ENCODE measurements at regions not wholly inside any gene's neighbourhood (a gene's known extent, or its start where the extent isn't known, plus 50 kb on each side); places are given as distances from the start of the nearest gene placed in this dataset.

- TF ChIP-seq CHD4 (IDR thresholded peaks at IDR 0.05; ENCODE audit: borderline replicate concordance) (no peak), EP300 (IDR thresholded peaks at IDR 0.05) (no peak), CTCF (IDR thresholded peaks at IDR 0.05) (no peak), POLR2A (IDR thresholded peaks at IDR 0.05; ENCODE audit: low read length) (no peak), RNF2 (IDR thresholded peaks at IDR 0.05; ENCODE audit: borderline replicate concordance, low read depth) (no peak), MAFK (IDR thresholded peaks at IDR 0.05; ENCODE audit: partially characterized antibody) (no peak)
- TF ChIP-seq, protein P1, sequence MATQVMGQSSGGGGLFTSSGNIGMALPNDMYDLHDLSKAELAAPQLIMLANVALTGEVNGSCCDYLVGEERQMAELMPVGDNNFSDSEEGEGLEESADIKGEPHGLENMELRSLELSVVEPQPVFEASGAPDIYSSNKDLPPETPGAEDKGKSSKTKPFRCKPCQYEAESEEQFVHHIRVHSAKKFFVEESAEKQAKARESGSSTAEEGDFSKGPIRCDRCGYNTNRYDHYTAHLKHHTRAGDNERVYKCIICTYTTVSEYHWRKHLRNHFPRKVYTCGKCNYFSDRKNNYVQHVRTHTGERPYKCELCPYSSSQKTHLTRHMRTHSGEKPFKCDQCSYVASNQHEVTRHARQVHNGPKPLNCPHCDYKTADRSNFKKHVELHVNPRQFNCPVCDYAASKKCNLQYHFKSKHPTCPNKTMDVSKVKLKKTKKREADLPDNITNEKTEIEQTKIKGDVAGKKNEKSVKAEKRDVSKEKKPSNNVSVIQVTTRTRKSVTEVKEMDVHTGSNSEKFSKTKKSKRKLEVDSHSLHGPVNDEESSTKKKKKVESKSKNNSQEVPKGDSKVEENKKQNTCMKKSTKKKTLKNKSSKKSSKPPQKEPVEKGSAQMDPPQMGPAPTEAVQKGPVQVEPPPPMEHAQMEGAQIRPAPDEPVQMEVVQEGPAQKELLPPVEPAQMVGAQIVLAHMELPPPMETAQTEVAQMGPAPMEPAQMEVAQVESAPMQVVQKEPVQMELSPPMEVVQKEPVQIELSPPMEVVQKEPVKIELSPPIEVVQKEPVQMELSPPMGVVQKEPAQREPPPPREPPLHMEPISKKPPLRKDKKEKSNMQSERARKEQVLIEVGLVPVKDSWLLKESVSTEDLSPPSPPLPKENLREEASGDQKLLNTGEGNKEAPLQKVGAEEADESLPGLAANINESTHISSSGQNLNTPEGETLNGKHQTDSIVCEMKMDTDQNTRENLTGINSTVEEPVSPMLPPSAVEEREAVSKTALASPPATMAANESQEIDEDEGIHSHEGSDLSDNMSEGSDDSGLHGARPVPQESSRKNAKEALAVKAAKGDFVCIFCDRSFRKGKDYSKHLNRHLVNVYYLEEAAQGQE (IDR thresholded peaks at IDR 0.05), result no peak
These were observed 510.2 kb downstream of the KCNT2 start for GRCh38 chr1:196098000-196098399.

Measured in A549 (cell line).